Mucosa of gallbladder (tissue), 1 donor: ENCODE measurements at regions not wholly inside any gene's neighbourhood (a gene's known extent, or its start where the extent isn't known, plus 50 kb on each side); places are given as distances from the start of the nearest gene placed in this dataset.
"Not testable (repeated sequence)": the region's sequence is repeated elsewhere in the genome, so short reads cannot be mapped to it uniquely, and the experiment has no call there.

Experiments used
- DNase-seq: peaks from one replicate; pipeline ENCODE4 v3.0.0-alpha.2; 2020; ENCODE audit warnings: low spot score
- donor health status: DM: no; HTN: no; CAD: no.

DNA sequence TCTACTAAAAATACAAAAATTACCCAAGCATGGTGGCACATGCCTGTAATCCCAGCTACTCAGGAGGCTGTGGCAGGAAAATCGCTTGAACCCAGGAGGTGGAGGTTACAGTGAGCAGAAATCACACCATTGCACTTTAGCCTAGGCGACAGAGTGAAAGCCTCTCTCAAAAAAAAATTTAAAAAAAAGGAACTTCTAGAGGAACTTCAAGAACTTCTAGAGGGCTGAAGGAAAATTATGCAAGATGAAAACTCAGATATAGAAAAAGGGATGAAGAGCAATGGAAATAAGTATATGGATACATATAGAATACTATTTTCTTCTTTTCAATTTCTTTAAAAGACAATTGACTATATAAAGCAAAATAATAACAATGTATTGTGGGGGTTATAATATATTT lies 51.2 kb upstream of the PRR5 start:
- no peak for DNase-seq

GRCh38 chr22:44648821-44649565 lies 53.0 kb upstream of the PRR5 start:
- DNase-seq: peak; percentile 54

- no peak for DNase-seq
Measured at GRCh38 chr22:44648085-44648820, 53.8 kb upstream of the PRR5 start.

DNA sequence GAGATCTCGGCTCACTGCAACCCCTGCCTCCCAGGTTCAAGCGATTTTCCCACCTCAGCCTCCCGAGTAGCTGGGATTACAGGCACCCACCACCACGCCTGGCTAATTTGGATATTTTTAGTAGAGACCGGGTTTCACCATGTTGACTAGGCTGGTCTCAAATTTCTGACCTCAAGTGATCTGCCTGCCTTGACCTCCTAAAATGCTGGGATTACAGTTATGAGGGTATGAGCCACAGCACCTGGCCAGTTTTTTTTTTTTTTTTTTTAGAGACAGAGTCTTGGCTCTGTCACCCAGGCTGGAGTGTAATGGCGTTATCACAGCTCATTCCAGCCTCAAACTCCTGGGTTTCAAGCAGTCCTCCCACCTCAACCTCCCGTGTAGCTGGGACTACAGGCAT lies 54.9 kb upstream of the PRR5 start:
- no peak for DNase-seq

- no peak for DNase-seq
Measured at GRCh38 chr22:44646668-44647067, 55.3 kb upstream of the PRR5 start.

GRCh38 chr22:44646141-44646540 lies 55.9 kb upstream of the PRR5 start:
- DNase-seq: no peak

DNA sequence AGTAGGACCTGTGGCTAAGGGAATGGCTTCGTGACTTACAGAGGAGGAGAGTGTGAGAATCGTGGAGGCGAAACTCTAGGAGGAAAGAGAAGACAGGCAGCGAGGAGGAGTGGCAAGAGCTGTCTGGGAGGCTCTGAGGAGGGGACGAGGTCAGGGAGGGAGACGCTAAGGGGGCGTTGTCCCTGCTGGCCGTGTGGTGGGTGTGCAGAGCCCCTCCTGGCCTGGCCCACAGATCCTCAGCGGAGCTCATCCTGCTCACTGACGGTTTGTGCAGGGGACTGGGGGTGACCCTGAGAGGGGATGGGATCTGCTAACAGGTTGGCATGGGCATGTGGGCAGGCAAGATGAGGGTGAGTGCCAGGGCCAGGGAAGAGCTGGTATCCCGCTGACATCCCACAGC lies 56.5 kb upstream of the PRR5 start:
- DNase-seq: no peak

GRCh38 chr22:44645083-44645482 lies 56.9 kb upstream of the PRR5 start:
- no peak for DNase-seq

DNA sequence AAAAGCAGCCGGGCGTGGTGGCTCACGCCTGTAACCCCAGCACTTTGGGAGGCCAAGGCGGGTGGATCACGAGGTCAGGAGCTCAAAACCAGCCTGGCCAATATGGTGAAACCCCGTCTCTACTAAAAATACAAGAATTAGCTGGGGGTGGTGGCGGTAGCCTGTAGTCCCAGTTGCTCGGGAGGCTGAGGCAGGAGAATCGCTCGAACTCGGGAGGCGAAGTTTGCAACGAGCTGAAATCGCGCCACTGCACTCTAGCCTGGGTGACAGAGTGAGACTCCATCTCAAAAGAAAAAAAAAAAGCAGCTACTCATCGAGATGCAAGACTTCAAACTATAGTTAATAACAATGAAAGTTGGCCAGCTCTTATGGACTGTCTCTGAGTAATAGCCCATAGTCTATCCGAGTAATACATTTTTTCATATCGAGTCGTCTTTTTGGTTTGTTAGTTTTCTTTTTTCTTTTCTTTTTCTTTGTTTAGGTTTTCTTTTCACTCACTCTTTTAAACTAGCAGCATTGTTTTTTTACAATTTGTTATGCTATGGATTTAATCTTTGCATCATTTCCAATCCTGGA lies 58.4 kb upstream of the PRR5 start:
- DNase-seq: not testable (repeated sequence)

GRCh38 chr22:44642096-44642644 lies 59.8 kb upstream of the PRR5 start:
- no peak for DNase-seq

DNA sequence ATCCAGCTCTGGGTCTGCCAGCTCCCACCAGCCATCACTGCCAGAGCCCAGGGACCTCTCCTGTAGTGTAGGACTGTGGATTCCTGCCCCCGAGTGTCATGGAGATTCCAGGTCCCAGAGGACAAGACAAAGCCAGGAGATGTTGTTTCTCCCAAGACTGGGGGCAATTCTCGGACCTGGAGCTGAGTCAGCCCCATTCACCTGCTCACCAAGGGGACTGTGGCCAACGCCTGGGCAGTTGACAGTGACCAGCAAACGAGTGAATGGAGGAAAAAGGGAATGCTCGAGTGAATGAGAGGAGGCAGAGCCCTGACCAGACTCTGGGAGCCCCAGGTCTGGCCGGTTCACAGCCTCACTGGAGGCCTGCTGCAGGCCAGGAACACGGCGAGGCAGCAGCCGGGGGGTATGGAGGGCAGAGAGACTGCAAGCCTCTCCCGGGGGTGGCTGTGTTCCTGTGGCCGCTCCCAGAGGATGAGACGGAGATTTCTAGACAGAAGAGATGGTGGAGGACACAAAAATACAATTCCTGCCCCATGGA lies 61.3 kb upstream of the PRR5 start:
- DNase-seq: no peak

DNA sequence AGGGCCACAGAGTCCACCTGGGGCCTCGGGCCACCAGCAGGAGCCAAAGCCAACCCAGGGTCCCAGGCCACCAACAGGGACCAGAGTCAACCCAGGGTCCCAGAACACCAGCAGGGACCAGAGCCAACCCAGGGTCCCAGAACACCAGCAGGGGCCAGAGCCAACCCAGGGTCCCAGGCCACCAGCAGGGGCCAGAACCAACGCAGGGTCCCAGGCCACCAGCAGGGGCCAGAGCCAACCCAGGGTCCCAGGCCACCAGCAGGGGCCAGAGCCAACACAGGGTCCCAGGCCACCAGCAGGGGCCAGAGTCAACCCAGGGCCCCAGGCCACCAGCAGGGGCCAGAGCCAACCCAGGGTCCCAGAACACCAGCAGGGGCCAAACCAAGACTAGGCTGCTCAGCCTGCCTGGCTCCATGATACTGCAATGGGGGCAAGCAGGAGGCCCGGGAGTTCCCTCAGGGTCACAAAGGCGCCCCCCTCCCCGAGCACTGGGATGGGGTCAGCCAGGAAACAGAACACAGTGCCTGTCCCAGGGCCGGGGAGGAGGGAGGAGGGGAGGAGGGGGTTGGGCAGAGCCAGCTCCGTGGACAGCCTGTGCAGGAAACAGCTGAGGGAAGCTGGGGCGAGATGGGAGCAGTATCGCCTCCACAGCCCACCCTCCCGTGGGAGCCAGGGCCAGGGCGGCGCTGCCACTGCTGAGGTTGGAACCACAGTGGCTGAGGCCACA lies 62.0 kb upstream of the PRR5 start:
- DNase-seq: no peak

- DNase-seq: no peak
Measured at GRCh38 chr22:44638971-44639760, 62.8 kb upstream of the PRR5 start.

GRCh38 chr22:44636502-44637206 lies 65.3 kb upstream of the PRR5 start:
- DNase-seq: not testable (repeated sequence)

DNA sequence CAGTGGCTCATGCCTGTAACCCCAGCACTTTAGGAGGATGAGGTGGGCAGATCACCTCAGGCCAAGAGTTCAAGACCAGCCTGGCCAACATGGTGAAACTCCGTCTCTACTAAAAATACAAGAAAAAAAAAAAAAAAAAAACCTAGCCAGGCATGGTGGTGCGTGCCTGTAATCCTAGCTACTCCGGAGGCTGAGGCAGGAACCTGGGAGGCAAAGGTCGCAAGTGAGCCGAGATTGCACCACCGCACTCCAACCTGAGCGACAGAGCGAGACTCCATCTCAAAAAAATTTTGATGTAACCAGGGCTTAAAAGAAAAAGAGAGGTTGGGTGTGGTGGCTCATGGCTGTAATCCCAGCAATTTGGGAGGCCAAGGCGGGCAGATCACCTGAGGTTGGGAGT lies 66.4 kb upstream of the PRR5 start:
- not testable (repeated sequence) for DNase-seq

- DNase-seq: no peak
Measured at GRCh38 chr22:44634426-44635321, 67.3 kb upstream of the PRR5 start.

DNA sequence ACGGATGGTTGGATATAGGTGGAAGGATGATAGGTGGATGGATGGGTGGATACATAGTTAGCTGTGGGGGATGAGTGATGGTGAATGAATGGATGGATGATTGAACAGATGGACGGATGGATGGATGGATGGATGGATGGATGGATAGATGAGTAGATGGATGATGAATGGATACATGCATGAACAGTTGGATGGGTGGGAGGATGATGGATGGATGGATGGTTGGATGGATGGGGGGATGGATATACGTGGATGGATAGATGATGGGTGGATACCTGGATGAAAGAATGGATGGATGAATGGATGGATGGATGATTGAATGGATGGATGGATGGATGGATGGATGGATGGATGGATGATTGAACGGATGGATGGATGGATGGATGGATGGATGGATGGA lies 68.4 kb upstream of the PRR5 start:
- no peak for DNase-seq

GRCh38 chr22:44632541-44633396 lies 69.2 kb upstream of the PRR5 start:
- DNase-seq: no peak
